Activated gamma-delta T cell treated with Interleukin-2 at 50 U/mL for 16 hours (primary cell): ENCODE measurements at regions not wholly inside any gene's neighbourhood (a gene's known extent, or its start where the extent isn't known, plus 50 kb on each side); places are given as distances from the start of the nearest gene placed in this dataset.
"Not testable (repeated sequence)": the region's sequence is repeated elsewhere in the genome, so short reads cannot be mapped to it uniquely, and the experiment has no call there.

Experiments
- DNase-seq: peaks from one replicate; pipeline ENCODE4 v3.0.0-alpha.2; 2020

DNA sequence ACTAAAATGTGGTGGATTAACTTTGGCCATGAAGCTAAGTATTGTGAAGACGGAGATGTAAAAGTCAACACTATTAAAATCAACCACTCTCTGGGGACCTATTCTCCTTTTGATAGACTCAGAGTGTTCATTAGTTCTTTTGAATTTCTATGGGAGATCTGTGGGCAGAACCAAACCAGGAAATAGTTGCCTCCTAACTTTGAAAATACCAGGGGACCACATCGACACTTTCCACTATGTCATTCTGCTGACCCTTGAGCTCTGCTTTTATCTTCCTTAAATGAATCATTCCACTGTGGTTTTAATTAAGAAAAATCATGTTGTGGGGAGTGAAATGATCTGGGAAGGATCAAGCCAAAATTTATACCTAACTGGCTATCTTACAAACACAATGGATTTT, 960.5 kb downstream of the GATA3 start:
- DNase-seq = no peak

DNA sequence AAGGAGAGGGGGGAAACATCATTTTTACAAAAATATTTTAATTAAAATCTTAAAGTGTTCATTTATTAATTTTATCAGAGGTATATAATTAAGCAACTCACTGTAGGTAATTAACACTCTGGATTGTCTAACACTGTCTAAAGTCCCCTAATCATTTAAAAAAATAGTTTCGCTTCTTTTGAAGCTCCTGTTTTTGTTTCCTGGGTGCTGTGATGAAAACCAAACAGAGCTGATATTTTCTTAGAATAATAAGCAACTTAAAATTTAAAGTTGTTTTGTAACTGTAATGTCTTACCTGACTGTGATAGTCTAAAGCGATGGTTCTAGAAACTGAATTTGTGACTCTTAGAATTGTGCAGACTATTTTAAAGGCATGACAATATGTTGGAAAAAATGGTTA, 961.0 kb downstream of the GATA3 start:
- DNase-seq = no peak

DNA sequence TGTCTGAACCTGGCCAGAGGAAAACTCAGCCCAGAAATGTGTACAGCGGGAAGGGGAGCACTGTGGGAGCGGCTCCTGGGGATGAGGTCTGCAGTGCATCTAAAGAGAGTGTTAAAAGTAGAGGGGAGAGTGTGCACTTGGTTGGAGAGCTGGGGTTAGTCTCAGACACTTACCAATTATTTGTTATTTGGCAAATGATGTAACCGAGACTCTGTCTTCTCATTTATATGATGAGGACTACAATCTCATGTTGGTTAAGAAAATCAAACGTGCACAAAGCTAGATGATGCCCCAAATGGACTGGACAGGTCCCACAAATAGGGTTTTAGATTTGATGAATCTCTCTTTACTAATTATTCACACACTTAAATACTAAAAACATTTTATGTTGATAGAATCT, 962.4 kb downstream of the GATA3 start:
- DNase-seq = no peak

DNA sequence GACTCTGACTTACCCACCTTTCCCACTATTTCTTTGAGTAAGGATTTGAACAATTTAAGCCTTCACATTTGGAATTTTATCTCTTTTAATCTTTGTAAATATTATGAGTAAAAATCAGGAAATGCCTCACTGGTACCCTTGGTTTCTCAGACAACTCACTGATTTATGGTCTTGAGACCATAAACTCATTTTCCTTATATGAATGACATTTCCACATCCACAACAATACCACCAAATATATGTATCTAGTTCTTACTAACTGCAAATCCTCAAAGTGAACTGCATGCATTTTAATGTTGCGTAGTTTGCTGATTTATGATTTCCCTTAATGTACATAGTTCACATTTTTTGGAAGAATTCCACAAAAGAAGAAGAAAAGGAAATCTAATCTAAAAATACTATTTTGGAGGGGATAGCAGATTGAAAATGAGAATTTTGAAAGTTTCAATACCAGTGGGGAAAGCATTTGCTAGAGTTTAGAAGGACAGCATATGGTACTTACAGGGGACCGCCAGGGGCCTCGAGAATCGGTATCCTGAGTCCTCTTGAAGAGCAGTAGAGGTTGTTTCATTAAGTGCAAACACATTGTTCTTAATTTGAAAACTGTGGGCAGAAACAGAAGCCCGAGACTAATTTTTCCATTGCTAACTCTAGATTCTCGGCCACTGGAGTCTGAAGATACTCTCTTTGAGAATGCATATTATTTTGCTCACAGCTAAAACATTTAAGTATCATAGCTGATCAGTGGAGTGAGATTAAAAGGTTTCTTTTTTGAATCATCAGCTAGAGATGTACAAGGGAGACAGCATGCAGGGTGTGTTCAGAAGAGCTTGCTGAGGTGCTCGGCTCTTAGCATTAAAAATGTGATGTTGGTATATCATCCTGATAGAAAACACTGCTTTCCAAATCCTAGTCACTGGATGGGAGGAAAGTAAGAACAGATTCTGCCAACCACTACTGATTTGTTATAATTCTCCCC, 964.0 kb downstream of the GATA3 start:
- no peak for DNase-seq

DNA sequence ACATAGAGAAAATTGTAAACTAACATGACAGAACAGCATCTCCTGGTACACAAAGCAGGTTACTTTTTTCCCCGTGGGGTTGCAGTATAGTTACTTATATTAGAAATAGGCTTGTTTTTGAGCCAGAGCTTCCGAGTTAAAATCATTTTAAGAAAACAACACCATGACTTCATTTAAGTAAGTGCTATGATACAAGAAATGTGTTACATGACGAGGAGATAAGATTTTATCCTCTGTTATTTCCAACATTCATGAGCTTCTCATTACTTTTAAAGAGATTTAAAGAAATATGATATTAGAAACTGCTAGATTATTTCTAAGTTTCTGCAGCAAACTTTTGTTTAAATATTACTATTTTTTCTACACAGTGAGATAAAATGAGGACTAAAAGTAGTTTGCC, 968.7 kb downstream of the GATA3 start:
- DNase-seq = no peak

DNA sequence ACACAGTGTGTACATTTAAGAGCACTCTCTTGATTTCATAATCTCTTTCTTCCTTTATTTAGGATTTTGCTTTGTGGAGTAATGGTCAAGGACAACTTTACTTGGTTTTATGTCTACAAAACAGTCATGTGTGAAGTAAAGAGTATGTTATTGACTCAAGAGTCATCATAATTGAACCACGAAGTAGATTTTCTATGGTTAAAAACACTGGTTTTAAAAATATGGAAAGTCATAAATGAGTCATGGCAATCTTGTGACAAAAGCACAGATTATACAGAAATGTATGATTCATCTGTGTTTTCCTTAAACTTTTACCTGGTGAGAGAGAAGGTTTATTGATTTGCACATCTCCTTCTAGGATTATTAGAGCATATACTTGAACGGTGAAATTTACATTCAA, 969.7 kb downstream of the GATA3 start:
- DNase-seq = no peak

DNA sequence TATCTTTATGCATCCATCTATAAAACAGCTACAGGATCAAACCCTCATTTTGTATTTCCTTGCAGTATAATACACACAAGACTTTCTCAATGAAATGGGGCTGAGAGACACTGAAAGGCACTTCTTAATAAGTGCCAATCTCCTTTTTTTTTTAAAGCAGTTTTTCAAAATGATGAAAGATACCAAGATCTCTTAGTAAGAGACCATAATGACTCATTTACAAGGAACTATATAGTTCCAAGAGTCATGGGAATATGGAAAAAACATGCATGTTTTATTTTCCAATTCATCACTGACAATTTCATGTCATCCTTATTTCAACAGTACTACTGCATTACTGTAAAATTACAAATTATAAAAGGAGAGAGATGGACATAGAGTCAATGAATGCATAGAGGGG, 973.7 kb downstream of the GATA3 start:
- DNase-seq = no peak

DNA sequence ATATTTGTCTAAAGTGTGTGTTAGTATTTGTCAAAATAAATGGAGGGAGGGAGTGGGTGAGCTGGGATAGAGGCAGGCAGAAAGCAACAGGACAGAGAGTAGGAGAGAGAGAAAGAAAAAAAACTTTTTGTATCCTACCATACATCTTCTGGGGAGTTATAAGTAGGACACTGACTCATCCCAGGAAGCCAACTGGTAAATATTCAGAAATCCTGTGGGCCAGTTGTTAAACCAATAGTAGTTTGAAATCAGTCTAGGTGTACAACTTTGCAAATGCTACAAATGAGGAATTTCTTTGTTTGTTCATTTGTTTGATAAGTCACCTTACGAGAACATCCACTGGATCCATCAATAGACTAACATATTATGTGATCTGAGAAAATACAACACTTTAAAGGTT, 980.9 kb downstream of the GATA3 start:
- no peak for DNase-seq

DNA sequence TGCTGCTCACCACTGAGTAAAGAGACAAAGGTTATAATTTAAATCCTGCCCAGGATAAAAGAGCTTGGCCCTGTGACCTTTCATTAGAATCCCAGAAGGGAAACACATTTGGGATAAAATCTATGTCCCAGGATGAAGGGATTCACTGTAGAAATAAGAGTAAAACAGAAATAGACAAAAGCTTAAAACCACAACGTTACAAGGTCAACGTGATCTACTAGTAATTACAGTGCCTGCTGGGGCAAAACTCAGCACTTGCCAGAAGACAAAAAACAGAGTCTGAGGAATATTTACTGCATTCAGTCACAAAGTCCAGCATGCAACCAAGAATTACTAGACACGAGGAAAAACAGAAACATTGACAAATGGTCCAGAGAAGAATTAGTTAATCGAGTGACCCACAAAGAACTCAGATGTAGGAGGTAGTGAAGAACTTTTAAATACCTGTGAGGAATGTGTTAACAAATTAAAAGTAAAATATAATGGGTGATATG, 982.3 kb downstream of the GATA3 start:
- no peak for DNase-seq

DNA sequence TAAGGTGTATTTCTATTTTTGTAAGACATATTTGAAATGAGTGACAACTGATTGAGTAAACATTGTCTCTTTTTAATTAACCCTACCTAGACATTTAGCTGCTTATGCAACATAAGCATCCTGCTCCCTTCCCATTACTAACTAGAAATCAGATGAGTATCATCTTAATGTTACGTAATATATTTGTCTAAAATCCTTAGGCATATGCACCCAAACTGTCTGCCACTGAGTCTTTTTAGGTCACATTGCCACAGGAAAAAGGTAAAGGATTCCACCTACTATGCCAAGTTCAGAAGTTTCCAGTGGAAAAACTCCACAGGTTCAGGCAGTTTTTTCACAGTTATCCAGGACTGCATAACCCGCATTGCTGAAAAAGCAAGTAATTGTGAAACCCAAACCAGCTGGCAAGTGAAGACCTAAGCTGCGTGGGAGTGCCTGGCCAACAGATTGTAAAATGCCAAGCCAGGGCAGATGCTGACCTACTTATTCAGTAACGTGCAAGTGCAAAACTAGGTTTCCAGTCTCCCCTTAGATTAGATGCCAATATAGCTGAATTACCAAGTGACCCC, 983.7 kb downstream of the GATA3 start:
- no peak for DNase-seq

DNA sequence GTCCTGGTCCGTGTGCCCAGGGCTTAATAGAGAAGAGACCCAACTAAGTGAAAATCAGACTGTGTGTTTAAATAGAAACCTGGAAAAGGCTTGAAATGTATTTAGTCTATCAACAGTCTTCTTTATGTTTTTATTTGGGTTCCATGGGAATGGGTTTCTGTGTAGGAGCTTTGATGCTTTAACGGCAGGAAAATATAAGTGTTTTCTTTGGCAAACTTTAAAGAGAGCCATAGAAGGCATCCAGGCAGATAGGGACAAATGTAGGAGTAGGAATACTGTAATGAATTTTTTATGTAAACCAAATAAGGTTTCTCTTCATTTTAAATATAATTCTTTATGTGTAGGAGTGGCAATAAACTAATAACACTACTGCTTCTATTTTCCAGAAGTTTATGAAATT, 989.0 kb downstream of the GATA3 start:
- DNase-seq = no peak

DNA sequence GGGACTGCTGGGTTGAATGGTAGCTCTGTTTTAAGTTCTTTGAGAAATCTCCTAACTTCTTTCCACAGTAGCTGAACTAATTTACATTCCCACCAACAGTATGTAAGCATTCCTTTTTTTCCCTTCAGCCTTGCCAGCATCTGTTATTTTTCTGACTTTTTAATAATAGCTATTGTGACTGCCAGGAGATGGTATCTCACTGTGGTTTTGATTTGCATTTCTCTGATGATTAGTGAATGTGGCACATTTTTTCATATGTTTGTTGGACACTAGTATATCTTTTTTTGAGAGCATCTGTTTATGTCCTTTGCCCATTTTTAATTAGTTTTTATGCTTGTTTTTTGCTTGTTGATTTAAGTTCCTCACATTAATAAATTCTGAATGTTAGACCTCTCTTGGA, 990.8 kb downstream of the GATA3 start:
- DNase-seq = no peak

DNA sequence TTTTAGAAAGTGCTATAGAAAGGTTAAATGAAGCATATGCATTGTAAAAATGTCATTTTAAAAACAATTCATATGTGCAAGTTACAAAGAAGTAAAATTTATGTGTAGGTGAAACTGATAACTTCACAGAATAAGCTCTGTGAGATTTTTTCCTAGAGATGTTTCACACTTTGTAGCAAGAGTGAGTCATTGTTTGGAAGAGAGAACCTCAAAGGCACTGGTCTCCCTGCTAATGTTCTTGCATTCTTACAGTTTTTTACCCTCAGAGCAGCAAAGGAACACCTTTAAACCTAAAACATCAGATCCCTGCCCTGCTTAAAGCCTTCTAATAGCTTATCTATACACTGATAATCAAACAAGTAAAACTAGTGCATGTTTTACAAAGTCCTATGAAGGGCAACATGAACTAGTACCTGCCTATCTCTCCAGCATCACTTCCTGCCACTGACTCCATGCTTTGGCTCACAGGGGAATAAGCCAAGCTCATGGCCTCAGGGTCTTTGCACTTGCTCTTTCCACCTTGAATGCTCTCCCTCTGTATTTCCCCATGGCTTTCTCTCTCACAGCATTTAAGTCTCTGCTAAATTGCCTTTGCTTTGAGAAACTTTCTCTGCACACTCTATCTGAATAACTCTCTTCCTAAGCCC, 997.0 kb downstream of the GATA3 start:
- DNase-seq = no peak

DNA sequence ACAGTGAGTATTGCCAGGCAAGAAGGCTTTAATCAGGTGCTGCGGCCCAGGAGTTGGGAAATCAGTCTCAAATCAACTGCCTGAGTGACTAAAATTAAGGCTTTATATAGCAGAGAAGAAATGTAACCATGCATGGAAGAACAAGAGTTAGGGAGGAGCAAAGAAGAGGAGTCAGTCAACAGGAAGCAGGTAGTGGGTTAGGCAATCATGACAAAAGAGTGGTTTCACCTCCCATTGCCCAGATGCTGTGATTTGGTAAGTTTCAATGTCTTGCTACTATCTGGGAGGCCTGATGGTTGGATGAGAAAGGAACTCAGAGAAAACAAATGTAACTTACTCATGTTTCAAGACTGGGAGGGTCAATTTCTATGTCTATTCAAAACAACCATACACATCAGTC, 998.3 kb downstream of the GATA3 start:
- no peak for DNase-seq

DNA sequence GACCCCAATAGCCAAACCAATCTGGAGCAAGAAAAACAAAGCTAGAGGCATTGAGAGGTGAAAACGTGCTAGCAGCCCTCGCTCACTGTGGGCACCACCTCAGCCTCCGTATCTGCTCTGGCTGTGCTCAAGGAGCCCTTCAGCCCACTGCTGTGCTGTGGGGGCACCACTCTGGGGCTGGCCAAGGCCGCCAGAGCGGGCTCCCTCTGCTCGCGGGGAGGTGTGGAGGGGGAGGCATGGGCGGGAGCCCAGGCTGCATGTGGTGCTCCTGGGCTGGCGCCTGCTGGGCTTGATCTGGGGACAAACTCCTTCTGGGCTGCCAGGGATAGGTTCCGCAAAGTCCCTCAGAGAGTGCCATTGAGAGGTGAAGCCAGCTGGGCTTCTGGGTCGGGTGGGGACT, 1002.0 kb downstream of the GATA3 start:
- DNase-seq = no peak

DNA sequence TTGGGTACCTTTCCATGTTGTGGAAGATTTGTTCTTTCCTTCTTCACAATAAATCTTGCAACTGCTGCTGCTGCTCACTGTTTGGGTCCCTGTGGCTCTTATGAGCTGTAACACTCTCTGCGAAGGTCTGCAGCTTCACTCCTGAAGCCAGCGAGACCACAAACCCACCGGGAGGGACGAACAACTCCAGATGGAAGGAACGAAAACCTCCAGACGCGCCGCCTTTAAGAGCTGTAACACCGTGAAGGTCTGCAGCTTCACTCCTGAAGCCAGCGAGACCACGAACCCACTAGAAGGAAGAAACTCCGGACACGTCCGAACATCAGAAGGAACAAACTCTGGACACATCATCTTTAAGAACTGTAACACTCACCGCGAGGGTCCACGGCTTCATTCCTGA, 1002.8 kb downstream of the GATA3 start:
- DNase-seq = not testable (repeated sequence)

DNA sequence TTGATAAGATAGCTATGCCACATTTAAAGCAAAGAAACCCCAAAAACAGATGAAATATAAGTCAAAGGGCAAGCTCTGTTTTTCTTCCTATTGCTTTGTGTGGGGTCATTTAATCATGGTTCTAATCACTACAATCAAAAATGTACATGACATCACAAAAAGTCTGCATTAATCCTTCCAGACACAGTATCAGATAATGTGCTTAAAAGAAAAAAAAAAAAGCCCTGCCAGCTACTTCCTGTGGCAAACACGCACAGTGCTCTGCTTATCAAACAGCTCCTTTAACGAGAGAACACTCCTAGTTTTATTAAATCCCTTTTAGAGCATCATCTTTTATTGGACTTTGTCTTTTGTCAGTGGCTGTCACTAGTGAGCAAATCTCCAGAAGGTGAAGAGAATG, 1005.8 kb downstream of the GATA3 start:
- DNase-seq = no peak

DNA sequence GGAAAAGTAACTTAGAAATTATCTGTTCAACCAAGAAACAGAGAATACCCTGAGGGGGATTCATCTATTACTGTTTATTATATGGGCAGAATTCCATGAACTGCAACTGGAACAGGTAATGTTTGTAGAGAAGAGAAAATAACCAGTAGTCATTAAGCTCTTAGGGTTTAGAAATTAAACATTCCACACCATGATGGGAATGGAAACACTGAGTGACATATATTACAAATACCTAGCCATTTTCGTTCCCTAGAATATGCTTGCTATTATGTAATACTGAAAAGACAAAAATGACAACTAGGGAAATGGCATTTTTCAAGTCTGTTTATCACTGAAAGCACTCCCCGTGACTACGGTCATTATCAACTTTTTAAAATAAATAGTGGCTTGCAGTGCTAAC, 1007.4 kb downstream of the GATA3 start:
- no peak for DNase-seq

DNA sequence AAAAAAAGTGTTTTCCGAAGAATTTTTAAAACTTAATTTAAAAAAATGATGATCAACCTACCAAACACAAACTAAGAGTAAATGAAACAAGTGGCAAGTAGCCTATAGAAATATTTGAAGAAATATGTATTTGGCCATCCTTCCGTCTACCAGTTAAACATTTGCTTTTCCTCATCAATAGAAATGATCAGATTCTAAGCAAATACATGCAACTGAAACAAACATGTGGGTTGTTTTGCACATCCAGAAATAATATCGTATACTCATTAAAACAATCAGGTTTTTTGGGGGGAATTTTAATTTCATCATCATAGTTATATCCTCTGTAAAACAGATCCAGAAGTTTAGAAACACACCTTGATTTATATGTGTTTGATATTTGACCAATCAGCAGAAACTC, 1011.7 kb downstream of the GATA3 start:
- no peak for DNase-seq

DNA sequence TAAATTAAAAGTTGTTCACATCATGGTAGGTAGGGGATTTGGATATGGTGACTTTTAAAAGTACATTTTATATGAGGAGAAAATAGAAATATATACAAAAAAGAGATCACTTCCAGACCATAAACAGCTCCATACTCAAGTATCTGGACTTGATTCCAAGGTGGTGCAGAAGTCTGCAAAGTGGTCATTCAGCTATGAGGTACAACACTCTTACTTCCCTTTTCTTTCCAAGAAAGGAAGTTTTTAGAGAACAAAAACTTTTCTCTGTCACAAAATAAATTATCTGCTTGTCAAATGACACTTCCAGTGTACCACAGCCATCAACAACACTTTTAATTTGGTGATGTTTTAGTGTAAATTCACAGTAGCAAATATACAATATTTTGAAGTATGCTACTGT, 1013.5 kb downstream of the GATA3 start:
- no peak for DNase-seq

DNA sequence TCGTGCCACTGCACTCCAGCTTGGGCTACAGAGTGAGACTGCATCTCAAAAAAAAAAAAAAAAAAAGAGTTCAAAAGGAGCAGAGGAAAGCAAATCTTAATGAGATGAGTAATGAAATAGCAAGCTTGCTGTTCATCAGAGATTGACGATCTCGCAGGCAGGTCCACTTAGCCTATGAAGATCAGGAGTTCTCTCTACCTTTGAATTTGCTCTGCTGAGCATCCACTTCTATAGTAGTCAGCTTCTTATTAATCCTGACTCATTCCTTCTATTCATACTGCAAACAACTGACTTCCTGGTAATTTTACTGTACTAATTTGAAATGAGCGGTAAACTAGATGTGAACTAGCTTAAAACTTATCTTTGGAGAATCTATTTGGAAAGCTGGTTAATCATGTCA, 1014.6 kb downstream of the GATA3 start:
- DNase-seq = no peak

DNA sequence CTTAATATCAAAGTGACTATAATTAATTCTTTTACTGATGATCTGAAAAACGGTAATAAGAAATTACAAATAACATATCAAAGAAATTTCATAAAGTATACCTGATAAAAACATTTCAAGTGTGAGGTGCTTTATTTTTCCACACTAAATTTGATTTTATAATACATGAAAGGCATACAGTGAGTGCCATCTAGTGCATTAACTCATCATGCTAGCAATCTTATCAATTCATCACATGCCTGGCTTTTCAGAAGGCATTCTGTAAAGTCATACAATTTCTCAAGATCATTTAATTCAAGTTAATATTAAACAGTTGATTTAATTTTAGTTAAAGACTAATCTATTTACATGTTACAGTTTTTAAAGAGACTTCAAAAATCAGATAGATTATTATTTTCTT, 1020.9 kb downstream of the GATA3 start:
- no peak for DNase-seq

DNA sequence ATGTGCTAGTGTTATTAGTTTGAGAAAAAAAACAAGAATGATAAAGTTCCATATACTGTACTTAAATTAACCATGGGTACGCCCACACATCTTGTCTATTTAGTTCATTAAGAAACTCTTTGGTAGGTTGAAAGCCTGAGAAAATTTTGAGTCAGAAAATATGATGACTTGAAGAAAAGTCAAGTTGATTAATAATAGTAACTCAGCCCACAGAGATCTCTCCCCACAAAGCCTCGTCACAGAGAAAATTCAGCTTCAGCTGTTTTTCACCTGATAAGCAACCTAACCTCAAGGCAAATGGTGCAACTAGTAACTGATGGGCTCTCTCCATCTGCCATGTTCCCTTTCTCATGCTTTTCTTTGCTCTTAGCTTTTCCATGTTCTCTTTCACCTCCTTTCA, 1021.6 kb downstream of the GATA3 start:
- no peak for DNase-seq

DNA sequence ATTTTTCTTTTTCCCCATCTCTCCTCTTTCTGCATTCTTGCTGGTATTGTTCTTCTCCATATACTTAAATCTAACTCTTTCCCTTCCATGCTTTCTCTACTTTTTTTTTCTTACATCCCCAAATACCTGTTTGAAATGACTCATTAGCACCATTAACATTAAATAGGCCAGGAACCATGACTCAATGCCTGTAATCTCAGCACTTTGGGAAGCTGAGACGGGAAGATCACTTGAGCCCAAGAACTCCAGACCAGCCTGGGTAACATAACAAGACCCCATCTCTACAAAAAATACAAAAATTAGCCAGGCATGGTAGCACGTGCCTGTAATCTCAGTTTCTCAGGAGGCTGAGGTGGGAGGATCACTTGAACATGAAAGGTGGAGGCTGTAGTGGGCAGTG, 1026.8 kb downstream of the GATA3 start:
- no peak for DNase-seq
